ENCODE measurements at regions not wholly inside any gene's neighbourhood (a gene's known extent, or its start where the extent isn't known, plus 50 kb on each side); places are given as distances from the start of the nearest gene placed in this dataset.

DNA sequence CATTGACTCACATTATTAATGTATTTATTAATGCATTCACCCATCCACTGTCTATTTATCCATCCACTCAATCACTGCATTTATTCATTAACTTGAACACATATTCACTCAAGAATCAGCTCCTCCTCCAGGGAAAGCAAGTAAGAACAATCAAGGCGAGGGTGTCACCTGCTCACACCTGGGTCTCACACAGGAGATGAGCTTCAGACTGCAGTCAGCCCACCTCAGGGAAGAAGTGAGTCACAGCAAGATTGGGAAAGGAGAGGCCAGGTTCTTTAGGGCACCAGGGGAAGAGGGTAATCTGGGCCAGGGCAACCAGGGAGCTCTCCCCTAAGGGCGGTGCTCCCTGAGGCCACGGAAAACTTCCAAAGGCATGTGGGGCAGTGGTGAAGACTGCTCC lies 367.3 kb downstream of the BCL11B start:
- no peak for TF ChIP-seq POLR2A (IDR thresholded peaks at IDR 0.05; ENCODE audit: low read depth, low read length)
- no peak for TF ChIP-seq TAF1 (IDR thresholded peaks at IDR 0.05; ENCODE audit: low read depth, low read length)
- TF ChIP-seq POLR2AphosphoS5 (IDR thresholded peaks at IDR 0.05; ENCODE audit: low read depth, low read length), result no peak

Measured in GM12891 (cell line).